ENCODE measurements at regions not wholly inside any gene's neighbourhood (a gene's known extent, or its start where the extent isn't known, plus 50 kb on each side); places are given as distances from the start of the nearest gene placed in this dataset.

GRCh38 chr1:57882072-57882471, 458.2 kb upstream of the DAB1 start:
- H3K36me3 ChIP-seq, result no peaks in the 10 kb centered on the region

GRCh38 chr1:57881639-57882038, 457.8 kb upstream of the DAB1 start:
- DNase-seq, result no peak
- Histone ChIP-seq H3K4me3 (no peak overlapping the region), H3K27me3 (no peaks in the 10 kb centered on the region), H3K9me3 (no peaks in the 10 kb centered on the region), H3K4me1 (no peaks in the 10 kb centered on the region), H3K27ac (no peak overlapping the region), H3K36me3 (no peaks in the 10 kb centered on the region)
- TF ChIP-seq CTCF (IDR thresholded peaks at IDR 0.05), result no peak
- TF ChIP-seq POLR2A (IDR thresholded peaks at IDR 0.05), result no peak
- intact Hi-C loops (cut with DNase I), result no loop called here
- WGBS, 2 donors, result 55 to 69% methylated on average over 2 of the region's 2 CpGs

More at GRCh38 chr1:57882072-57882471, 458.2 kb upstream of the DAB1 start:
- no peak overlapping the region for H3K27ac ChIP-seq
- WGBS, 2 donors, result 63 to 87% methylated on average over 3 of the region's 3 CpGs
- no peaks in the 10 kb centered on the region for H3K27me3 ChIP-seq
- no peak for TF ChIP-seq CTCF (IDR thresholded peaks at IDR 0.05)
- H3K4me1 ChIP-seq, result no peaks in the 10 kb centered on the region
- H3K4me3 ChIP-seq, result no peak overlapping the region
- DNase-seq, result no peak
- H3K9me3 ChIP-seq, result no peaks in the 10 kb centered on the region
- intact Hi-C loops (cut with DNase I), result no loop called here

GRCh38 chr1:57879700-57880099, 455.8 kb upstream of the DAB1 start:
- Histone ChIP-seq H3K9me3 (no peaks in the 10 kb centered on the region), H3K4me3 (no peak overlapping the region), H3K36me3 (no peaks in the 10 kb centered on the region), H3K27ac (no peak overlapping the region), H3K27me3 (no peaks in the 10 kb centered on the region), H3K4me1 (no peaks in the 10 kb centered on the region)
- TF ChIP-seq POLR2A (IDR thresholded peaks at IDR 0.05), result no peak
- no peak for TF ChIP-seq CTCF (IDR thresholded peaks at IDR 0.05)
- intact Hi-C loops (cut with DNase I), result no loop called here
- 67 to 69% methylated on average over 3 of the region's 3 CpGs for WGBS, 2 donors
- no peak for DNase-seq

- Histone ChIP-seq H3K36me3 (no peaks in the 10 kb centered on the region), H3K4me3 (no peak overlapping the region), H3K27ac (no peak overlapping the region), H3K27me3 (no peaks in the 10 kb centered on the region), H3K9me3 (no peaks in the 10 kb centered on the region), H3K4me1 (no peaks in the 10 kb centered on the region)
- no peak for DNase-seq
- no peak for TF ChIP-seq POLR2A (IDR thresholded peaks at IDR 0.05)
- TF ChIP-seq CTCF (IDR thresholded peaks at IDR 0.05), result no peak
- 13 to 26% methylated on average over 2 of the region's 2 CpGs for WGBS, 2 donors
- intact Hi-C loops (cut with DNase I), result no loop called here
Measured at GRCh38 chr1:57874418-57874877, 450.6 kb upstream of the DAB1 start.

GRCh38 chr1:57872913-57873312, 449.1 kb upstream of the DAB1 start:
- no peak overlapping the region for H3K4me3 ChIP-seq
- no peaks in the 10 kb centered on the region for H3K27me3 ChIP-seq
- no peaks in the 10 kb centered on the region for H3K4me1 ChIP-seq
- H3K27ac ChIP-seq, result no peak overlapping the region
- no peaks in the 10 kb centered on the region for H3K9me3 ChIP-seq
- no peaks in the 10 kb centered on the region for H3K36me3 ChIP-seq
- no peak for DNase-seq
- intact Hi-C loops (cut with DNase I), result no loop called here
- TF ChIP-seq POLR2A (IDR thresholded peaks at IDR 0.05), result no peak
- TF ChIP-seq CTCF (IDR thresholded peaks at IDR 0.05), result no peak
